ENCODE measurements at regions not wholly inside any gene's neighbourhood (a gene's known extent, or its start where the extent isn't known, plus 50 kb on each side); places are given as distances from the start of the nearest gene placed in this dataset.

DNA sequence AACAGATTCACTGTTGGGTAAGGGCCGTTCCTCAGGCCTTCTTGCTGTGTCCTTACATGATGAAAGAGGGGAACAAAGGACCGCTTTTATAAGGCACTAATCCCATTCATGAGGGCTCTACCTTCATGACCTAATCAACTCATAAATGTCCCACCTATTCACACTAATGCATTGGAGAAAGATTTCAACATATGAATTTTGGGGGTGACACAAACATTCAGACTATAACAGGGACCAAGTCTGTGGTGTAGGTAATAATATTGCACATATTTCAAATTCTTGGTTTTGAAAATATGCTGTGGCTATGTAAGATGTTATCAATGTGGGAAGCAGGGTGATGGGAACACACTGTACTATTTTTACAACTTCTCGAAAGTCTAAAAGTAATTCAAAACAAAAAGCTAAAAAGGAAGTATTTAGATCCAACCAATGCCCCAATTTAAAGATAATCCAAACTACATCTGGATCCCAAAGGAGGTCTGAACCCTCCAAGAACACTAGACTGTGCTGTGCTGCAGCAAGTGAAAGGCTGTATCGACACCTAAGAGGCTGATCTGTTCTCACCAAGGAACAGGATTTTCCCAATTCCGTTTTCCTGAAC lies 82.4 kb upstream of the TGIF1 start:
- TF ChIP-seq CTCF (IDR thresholded peaks at IDR 0.05) (no peak), POLR2A (IDR thresholded peaks at IDR 0.05; ENCODE audit: low read depth) (no peak), POLR2AphosphoS5 (IDR thresholded peaks at IDR 0.05) (no peak), EP300 (IDR thresholded peaks at IDR 0.05) (no peak)

Data from esophagus muscularis mucosa (tissue), 4 donors.